ENCODE measurements at regions not wholly inside any gene's neighbourhood (a gene's known extent, or its start where the extent isn't known, plus 50 kb on each side); places are given as distances from the start of the nearest gene placed in this dataset.

DNA sequence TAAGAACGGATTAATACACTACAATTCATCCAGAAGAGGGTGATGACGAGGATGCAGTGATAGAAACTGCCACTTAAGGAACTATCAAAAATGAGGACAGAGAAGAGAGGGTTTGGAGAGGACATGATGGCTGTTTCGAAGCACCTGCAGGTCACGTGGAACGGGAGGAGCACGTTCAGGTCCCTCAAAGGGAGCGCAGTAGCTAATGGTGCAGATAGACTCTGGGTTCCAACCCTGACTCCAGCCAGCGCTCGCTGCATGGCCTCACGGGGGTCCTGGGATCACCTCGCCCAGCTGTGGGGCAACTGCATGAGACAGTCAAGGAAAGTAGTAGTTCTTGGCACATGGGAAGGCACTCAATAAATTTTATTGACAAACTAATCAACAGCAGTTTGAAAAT, 208.6 kb upstream of the RNF32 start:
- H3K9me3 ChIP-seq (ENCODE audit: control insufficient read depth, insufficient read depth, low read length), result no peaks in the 10 kb centered on the region
- DNase-seq, result no peak
- H3K36me3 ChIP-seq (ENCODE audit: control insufficient read depth, insufficient read depth, low read length), result no peaks in the 10 kb centered on the region
- Mint-ChIP-seq H3K9me3 (no peaks in the 10 kb centered on the region), H3K4me3 (no peak overlapping the region), H3K27ac (no peak overlapping the region), H3K27me3 (ENCODE audit: low read depth in 2 of 2) (peaks cover 12 to 22% of the 10 kb centered on the region in 2 donors), H3K36me3 (no peaks in the 10 kb centered on the region), H3K4me1 (no peaks in the 10 kb centered on the region)
- intact Hi-C loops (cut with micrococcal nuclease), result no loop called here
- 93% methylated on average over 10 of the region's 11 CpGs for WGBS (ENCODE audit: insufficient coverage)
- no peaks in the 10 kb centered on the region for H3K4me1 ChIP-seq (ENCODE audit: control insufficient read depth, insufficient read depth, low read length)
- TF ChIP-seq, protein P1, sequence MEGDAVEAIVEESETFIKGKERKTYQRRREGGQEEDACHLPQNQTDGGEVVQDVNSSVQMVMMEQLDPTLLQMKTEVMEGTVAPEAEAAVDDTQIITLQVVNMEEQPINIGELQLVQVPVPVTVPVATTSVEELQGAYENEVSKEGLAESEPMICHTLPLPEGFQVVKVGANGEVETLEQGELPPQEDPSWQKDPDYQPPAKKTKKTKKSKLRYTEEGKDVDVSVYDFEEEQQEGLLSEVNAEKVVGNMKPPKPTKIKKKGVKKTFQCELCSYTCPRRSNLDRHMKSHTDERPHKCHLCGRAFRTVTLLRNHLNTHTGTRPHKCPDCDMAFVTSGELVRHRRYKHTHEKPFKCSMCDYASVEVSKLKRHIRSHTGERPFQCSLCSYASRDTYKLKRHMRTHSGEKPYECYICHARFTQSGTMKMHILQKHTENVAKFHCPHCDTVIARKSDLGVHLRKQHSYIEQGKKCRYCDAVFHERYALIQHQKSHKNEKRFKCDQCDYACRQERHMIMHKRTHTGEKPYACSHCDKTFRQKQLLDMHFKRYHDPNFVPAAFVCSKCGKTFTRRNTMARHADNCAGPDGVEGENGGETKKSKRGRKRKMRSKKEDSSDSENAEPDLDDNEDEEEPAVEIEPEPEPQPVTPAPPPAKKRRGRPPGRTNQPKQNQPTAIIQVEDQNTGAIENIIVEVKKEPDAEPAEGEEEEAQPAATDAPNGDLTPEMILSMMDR (IDR thresholded peaks at IDR 0.05), result no peak
- no peak overlapping the region for H3K27ac ChIP-seq (ENCODE audit: low read length)
- H3K27me3 ChIP-seq (ENCODE audit: control insufficient read depth, insufficient read depth, low read length), result no peaks in the 10 kb centered on the region
- H3K4me3 ChIP-seq (ENCODE audit: low read length), result no peak overlapping the region
- ATAC-seq, result no peak

DNA sequence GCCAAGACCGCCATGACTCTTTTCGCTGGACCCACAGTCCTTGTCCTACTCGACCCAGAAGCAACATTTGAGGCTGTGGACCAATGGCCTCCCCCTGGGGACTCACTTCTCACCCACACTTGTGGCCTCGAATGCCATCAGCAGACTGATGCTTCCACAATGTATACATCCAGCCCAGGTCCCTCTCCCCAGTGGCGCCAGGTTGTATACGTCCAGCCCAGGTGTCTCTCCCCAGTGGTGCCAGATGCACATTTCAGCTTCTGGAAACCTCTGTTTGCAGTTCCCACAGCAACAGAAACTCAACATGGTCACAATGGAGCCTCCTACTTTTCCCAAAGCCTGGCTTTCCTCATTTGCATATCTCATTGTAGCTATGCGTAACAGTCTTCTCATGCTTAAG, 210.5 kb upstream of the RNF32 start:
- Mint-ChIP-seq H3K27ac (no peak overlapping the region), H3K9me3 (no peaks in the 10 kb centered on the region), H3K27me3 (ENCODE audit: low read depth in 2 of 2) (peaks cover 9 to 23% of the 10 kb centered on the region in 2 donors), H3K4me3 (no peak overlapping the region), H3K36me3 (no peaks in the 10 kb centered on the region), H3K4me1 (no peaks in the 10 kb centered on the region)
- H3K27me3 ChIP-seq (ENCODE audit: control insufficient read depth, insufficient read depth, low read length), result no peaks in the 10 kb centered on the region
- no peak overlapping the region for H3K27ac ChIP-seq (ENCODE audit: low read length)
- intact Hi-C loops (cut with micrococcal nuclease), result no loop called here
- no peaks in the 10 kb centered on the region for H3K4me1 ChIP-seq (ENCODE audit: control insufficient read depth, insufficient read depth, low read length)
- no peak for DNase-seq
- 71% methylated on average over 7 of the region's 7 CpGs for WGBS (ENCODE audit: insufficient coverage)
- no peaks in the 10 kb centered on the region for H3K9me3 ChIP-seq (ENCODE audit: control insufficient read depth, insufficient read depth, low read length)
- no peak overlapping the region for H3K4me3 ChIP-seq (ENCODE audit: low read length)
- no peaks in the 10 kb centered on the region for H3K36me3 ChIP-seq (ENCODE audit: control insufficient read depth, insufficient read depth, low read length)
- TF ChIP-seq, protein P1 (IDR thresholded peaks at IDR 0.05), result no peak
- no peak for ATAC-seq

DNA sequence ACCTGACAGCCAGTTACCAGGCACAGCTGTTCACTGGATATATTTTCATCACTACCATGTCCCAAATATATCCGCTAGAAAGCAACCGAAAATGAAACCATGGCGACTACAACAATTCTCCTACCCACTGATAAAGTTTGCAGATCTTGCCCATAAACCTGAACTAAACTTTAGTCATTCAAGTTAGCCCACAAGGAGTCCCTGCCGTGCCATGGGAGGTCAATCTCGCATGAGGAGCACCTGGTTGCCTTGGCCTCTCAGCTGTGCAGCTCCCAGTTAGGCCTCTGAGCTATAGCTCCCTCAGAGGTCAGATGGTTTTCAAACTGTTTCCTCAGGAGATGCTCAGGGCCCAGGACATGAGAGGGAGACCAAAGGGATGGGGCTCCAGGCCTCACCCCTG, 211.1 kb upstream of the RNF32 start:
- H3K4me1 ChIP-seq (ENCODE audit: control insufficient read depth, insufficient read depth, low read length), result no peaks in the 10 kb centered on the region
- no peaks in the 10 kb centered on the region for H3K36me3 ChIP-seq (ENCODE audit: control insufficient read depth, insufficient read depth, low read length)
- TF ChIP-seq, protein P1 (IDR thresholded peaks at IDR 0.05), result no peak
- Mint-ChIP-seq H3K27me3 (ENCODE audit: low read depth in 2 of 2) (peaks cover 9 to 23% of the 10 kb centered on the region in 2 donors), H3K36me3 (no peaks in the 10 kb centered on the region), H3K27ac (no peak overlapping the region), H3K9me3 (no peaks in the 10 kb centered on the region), H3K4me1 (no peaks in the 10 kb centered on the region), H3K4me3 (no peak overlapping the region)
- H3K4me3 ChIP-seq (ENCODE audit: low read length), result no peak overlapping the region
- 86% methylated on average over 5 of the region's 5 CpGs for WGBS (ENCODE audit: insufficient coverage)
- no peak for ATAC-seq
- H3K27ac ChIP-seq (ENCODE audit: low read length), result no peak overlapping the region
- intact Hi-C loops (cut with micrococcal nuclease), result no loop called here
- H3K9me3 ChIP-seq (ENCODE audit: control insufficient read depth, insufficient read depth, low read length), result no peaks in the 10 kb centered on the region
- H3K27me3 ChIP-seq (ENCODE audit: control insufficient read depth, insufficient read depth, low read length), result no peaks in the 10 kb centered on the region
- DNase-seq, result no peak

DNA sequence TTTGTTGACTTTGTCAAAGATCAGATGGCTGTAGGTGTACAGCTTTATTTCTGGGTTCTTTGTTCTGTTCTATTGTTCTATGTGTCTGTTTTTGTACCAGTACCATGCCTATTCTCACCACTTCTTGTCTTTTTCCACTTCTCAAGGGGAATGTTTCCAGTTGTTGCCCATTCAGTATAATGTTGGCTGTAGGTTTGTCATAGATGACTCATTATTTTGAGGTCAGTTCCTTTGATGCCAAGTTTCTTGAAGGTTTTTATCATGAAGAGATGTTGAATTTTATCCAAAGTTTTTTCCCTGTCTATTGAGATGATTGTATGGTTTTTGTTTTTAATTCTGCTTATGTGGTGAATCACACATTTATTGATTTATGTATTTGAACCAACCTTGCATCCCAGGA, 216.7 kb upstream of the RNF32 start:
- no peaks in the 10 kb centered on the region for H3K4me1 Mint-ChIP-seq
- H3K9me3 Mint-ChIP-seq, result peaks cover 0 to 4% of the 10 kb centered on the region in 2 donors
- H3K27me3 ChIP-seq (ENCODE audit: control insufficient read depth, insufficient read depth, low read length), result no peaks in the 10 kb centered on the region
- H3K27ac ChIP-seq (ENCODE audit: low read length), result no peak overlapping the region
- no peaks in the 10 kb centered on the region for H3K36me3 Mint-ChIP-seq
- TF ChIP-seq, protein P1 (IDR thresholded peaks at IDR 0.05), result no peak
- intact Hi-C loops (cut with micrococcal nuclease), result no loop called here
- H3K9me3 ChIP-seq (ENCODE audit: control insufficient read depth, insufficient read depth, low read length), result no peaks in the 10 kb centered on the region
- H3K4me3 ChIP-seq (ENCODE audit: low read length), result no peak overlapping the region
- no peak for ATAC-seq
- H3K36me3 ChIP-seq (ENCODE audit: control insufficient read depth, insufficient read depth, low read length), result no peaks in the 10 kb centered on the region
- H3K27ac Mint-ChIP-seq, result no peak overlapping the region
- H3K4me3 Mint-ChIP-seq, result no peak overlapping the region
- no peaks in the 10 kb centered on the region for H3K4me1 ChIP-seq (ENCODE audit: control insufficient read depth, insufficient read depth, low read length)
- H3K27me3 Mint-ChIP-seq (ENCODE audit: low read depth in 2 of 2), result peaks cover 3 to 25% of the 10 kb centered on the region in 2 donors
- no peak for DNase-seq

Data from natural killer cell (primary cell).